ENCODE measurements at regions not wholly inside any gene's neighbourhood (a gene's known extent, or its start where the extent isn't known, plus 50 kb on each side); places are given as distances from the start of the nearest gene placed in this dataset.
"Not testable (repeated sequence)": the region's sequence is repeated elsewhere in the genome, so short reads cannot be mapped to it uniquely, and the experiment has no call there.

DNA sequence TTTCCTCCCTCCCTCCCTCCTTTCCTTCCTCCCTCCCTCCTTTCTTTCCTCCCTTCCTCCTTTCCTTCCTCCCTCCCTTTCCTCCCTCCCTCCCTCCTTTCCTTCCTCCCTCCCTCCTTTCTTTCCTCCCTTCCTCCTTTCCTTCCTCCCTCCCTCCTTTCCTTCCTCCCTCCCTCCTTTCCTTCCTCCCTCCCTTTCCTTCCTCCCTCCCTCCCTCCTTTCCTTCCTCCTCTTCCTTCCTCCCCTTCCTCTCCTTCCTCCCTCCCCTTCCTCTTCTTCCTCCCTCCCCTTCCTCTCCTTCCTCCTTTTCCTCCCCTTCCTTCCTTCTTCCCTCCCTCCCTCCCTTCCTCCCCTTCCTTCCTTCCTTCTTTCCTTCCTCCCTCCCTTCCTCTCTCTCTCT, 748.5 kb downstream of the EPHA4 start:
- DNase-seq: not testable (repeated sequence)

- no peak for DNase-seq
These were observed 738.7 kb downstream of the EPHA4 start for GRCh38 chr2:220833446-220833845.

DNA sequence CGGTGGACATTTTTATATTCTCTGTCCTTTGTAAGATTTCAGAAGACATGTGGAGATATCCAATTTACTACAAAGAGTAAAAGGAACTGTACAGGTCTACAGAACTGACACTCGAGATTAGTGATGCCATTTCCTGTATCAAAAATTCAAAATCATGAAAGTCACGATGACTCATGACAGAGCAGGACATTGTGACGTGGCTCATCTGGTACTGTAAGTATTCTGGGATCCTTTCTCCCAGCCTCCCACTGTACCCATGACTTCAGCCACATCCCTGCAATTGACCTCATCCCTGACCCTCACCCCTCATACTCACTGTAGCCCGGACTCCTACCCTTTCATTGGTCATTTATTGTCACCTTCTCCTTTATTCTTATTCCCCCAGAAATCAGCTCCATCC, 736.5 kb downstream of the EPHA4 start:
- no peak for DNase-seq

GRCh38 chr2:220837226-220837625, 734.9 kb downstream of the EPHA4 start:
- DNase-seq: no peak

DNA sequence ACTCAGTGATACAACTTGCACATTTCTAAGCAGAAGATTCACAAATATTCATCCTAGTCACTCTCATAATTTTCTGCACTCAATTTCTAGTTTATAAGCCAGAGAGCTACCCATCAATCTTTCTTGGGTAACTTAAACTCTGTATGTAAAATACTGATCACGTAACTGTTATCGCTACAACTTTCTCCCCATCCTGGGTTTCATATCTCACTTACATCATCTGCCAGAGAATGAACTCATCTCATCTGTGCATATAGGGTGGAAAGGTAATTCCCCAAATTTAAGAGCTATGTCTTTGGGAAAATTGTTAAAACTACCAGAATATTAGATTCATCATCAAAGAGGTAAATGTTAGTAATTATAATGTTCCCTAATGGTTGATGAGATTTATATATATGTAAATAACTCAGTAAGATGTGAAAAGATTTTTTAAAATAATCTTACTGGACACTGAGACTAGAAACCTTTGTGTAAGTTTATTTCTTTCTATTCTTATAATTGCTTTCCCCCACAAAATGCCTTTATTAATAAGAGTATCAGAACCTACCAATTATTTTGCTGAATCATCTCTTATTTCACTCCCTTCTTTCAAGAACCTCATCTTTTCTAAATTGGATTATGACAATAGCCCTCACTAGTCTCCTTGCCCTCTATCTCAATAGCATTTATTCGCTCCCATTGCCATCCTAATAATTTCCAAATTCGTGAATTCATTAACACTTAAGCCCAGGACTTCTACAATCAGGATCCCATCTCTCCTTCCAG, 729.0 kb downstream of the EPHA4 start:
- DNase-seq: no peak

- no peak for DNase-seq
These were observed 726.3 kb downstream of the EPHA4 start for GRCh38 chr2:220845766-220846273.

DNA sequence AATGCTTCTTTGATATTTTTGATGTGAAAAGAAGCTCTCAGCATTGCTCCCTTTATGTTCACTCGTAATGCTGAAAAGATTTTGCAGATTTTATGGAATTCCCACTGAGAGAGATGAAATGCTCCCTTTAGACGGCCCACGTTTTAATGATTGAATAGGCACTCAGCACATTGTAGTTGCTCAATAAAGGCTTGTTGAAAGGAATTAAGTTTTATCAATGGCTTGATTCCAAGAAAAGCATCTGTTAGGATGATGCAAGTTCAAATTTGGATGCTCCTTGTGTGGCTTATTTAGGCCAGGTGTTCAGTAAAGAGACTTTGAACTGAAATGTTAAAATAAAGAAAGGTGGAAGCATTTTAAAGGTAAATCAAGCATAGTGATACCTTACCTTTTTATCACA, 725.1 kb downstream of the EPHA4 start:
- DNase-seq: no peak

DNA sequence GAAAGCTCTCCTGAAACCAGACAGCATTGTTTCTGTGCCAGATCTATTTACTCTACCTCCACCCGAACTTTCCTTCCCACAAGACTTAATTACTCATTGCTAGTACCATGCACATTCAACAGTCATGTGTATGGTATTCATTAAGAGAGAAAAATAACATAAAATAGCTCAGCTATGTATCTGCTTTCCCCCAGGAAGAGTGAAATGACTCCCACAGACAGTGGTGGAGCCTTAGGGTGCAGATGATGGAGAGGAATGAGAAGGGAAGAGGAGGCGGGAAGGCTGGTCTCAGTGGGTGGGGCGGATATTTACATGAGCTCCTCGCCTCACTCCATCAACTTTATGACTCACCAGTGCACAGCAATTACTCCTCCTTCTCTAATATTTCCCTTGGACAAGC, 724.5 kb downstream of the EPHA4 start:
- DNase-seq: no peak

- DNase-seq: no peak
These were observed 722.7 kb downstream of the EPHA4 start for GRCh38 chr2:220849433-220849832.

- DNase-seq: no peak
These were observed 722.0 kb downstream of the EPHA4 start for GRCh38 chr2:220850116-220850515.

- DNase-seq: no peak
These were observed 716.8 kb downstream of the EPHA4 start for GRCh38 chr2:220855296-220855695.

- DNase-seq: no peak
These were observed 715.6 kb downstream of the EPHA4 start for GRCh38 chr2:220856486-220856885.

GRCh38 chr2:220857368-220857767, 714.7 kb downstream of the EPHA4 start:
- no peak for DNase-seq

GRCh38 chr2:220858101-220858500, 714.0 kb downstream of the EPHA4 start:
- no peak for DNase-seq

DNA sequence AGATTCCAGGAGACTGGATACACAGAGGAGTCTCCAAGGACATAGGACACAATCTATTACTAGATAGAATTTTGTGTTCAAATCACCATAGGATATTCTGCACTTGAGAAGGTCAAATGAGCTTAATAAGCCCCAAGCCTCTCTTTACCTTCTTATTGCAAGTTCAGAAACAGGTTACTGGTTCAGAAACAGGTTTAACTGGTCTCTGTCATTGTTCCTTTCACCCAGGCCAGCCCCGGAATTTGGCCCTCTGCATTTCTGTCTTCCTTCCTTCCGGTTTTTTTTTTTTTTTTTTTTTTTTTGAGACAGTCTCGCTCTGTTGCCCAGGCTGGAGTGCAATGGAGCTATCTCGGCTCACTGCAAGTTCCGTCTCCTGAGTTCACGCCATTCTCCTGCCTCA, 700.2 kb downstream of the EPHA4 start:
- no peak for DNase-seq

DNA sequence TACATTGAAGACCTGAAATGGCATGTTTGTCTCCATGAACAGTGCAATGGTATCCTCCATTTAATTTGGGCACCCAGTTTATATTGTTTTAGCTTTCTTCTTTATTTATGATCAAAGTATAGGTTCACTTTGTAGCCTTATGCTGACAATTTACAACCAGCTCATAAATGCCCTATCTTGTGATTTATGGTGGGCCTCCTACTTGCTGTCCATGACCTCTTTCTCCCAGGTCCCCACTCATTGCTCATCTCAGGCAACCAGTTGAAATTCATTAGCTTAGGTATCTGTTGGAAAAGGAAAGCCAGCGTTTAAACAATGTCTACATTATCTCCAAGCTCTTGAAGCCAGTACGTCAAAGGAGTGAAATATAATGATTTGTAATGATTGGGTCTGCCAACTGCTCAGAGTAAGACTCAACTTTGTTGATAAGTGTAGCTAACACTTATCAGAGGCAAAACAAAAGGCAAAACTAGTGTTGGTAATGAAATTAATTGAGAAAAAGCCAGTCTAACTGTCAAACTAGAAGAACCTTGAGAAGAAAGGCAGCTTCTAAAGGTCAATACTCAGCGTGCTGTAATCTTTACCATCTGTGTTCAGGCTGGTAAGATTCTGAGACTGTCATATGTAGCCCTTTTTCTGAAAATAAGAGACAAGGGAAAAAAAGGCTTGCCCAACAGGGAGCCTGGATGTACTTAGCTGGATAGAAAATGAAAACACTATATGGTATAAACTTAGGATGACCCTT, 695.9 kb downstream of the EPHA4 start:
- no peak for DNase-seq

DNA sequence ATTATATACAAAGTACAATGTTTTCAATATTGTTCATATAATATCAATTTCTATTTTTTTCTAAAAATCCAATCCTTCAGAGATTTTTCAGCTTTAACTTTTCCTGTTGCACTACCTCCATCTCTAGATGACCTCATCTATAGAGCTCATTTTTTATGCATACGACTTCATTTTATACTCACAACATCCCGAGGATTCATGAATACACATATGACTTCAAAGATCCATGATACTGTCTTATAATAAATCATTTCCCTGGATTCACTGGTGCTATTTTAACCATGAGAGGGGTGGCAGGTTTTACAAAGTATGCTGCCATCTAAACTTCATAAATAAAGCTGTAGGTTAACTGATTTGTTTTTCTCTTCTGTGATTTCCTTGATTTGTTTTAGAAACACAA, 694.6 kb downstream of the EPHA4 start:
- no peak for DNase-seq

- DNase-seq: no peak
These were observed 694.2 kb downstream of the EPHA4 start for GRCh38 chr2:220877897-220878296.

DNA sequence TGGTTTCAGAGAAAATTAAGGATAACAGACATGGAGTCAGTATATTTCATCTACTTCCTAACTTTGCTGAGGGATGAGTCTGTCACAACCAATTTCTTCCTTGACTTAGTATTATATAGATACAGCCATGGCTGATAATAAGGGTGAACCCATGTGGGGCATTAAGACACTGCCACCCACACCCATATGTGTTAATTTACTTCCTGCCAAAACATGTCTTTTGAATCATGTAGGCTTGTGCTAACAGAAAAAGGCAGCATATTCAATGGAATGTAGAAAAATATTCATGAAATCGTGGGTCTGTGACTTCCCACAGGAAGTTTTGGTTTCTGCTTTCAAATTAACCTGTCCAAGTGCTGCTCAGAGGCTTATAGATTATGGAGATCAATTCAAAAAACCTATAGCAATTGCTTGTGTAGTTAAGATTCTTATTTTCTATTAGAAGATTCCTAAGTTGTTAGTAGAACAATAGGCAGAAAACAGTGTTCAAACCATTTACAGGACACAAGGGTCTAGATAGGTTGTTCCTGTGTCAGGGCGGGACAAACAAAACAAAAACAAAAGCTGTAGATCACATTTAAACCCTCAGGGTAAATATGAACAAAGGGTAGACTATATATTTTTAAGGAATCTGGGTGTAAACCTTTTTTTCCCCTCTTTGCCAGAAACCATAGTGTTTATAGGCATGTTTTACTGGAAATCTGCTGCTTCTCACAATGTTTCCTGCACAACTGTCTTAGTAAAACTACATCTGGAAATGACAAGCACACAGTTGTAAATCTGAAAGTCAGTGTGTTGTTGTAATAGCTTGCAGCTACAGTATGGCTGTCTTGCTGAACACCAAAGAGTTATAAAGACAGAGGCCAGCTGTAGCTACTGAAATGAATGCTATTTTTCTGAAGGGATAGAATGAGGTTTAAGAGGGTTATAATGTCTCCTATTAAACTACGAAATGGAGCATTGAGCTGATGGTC, 691.2 kb downstream of the EPHA4 start:
- no peak for DNase-seq

DNA sequence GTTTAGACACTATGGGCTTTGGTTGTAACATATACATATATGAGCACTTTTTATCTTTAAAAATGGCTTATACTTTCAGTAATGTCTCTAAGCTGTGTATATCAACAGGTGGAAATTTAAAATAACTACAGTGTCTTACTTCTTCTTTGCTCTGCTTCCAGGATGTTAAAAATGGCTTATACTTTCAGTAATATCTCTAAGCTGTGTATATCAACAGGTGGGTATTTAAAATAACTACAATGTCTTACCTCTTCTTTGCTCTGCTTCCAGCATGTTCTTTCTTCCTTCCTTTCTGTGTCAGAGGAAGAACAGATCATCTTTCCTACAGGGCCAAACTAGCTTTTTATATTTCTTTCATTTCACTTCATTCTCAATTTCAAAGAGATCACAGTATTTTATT, 689.6 kb downstream of the EPHA4 start:
- DNase-seq: no peak

DNA sequence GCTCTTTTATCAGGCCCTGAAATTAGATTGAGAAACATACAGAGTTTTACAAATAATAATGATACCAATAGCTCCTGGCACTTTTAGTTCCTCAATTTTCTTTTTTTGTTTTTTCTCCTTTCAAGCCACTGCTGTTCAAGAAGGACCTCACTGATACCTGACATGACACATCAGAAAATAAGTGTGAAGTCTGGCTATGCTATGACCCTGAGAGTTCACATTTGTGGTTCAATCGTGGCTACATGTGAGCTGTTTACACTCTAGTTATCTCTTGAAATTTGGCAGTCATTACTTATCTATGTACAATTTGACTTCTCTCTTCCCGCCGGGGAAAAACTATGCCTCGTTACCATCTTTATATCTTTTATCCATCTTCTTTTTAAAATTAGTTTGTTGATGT, 686.5 kb downstream of the EPHA4 start:
- no peak for DNase-seq

DNA sequence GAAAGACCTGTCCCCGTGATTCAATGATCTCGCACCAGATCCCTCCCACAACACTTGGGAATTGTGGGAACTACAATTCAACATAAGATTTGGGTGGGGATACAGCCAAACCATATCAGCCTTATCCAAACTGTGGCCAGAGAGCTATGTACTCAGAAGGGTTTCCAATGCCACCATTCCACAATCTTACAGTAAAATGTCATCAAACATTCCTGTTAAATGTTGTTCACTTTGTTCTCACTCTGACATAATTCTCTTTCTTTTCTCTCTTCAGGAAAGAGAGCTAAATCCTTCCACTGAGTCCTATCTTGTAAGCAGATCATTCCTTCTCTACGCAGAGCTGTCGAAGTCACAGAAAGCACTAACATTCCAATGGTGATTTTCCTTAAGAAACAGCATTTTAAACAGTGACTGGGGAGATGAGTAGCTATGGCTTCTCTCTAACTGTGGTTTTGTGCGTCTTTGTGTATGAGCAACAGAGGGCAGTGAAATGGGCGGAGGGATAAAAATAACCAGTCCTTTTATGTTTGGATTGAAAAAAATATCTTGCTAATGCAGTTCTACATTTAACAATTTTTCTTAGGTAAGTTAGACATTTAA, 684.7 kb downstream of the EPHA4 start:
- no peak for DNase-seq

GRCh38 chr2:220887876-220888275, 684.2 kb downstream of the EPHA4 start:
- DNase-seq: no peak

Data from CD4-positive, alpha-beta T cell treated with Interleukin-12 subunit alpha and Interleukin-12 subunit beta, for 1 hour (primary cell).